Hematopoietic multipotent progenitor cell treated with erythropoietin and hydrocortisone succinate and interleukin-3 and kit ligand, for 6 days (in vitro differentiated cells): ENCODE measurements at regions not wholly inside any gene's neighbourhood (a gene's known extent, or its start where the extent isn't known, plus 50 kb on each side); places are given as distances from the start of the nearest gene placed in this dataset.
"Not testable (repeated sequence)": the region's sequence is repeated elsewhere in the genome, so short reads cannot be mapped to it uniquely, and the experiment has no call there.

Experiments
- DNase-seq: peaks from one replicate; pipeline ENCODE4 v3.0.0-alpha.2; 2015

GRCh38 chr7:106750773-106751172 is 89.8 kb upstream of the CCDC71L start:
- DNase-seq, result no peak

- no peak for DNase-seq
These were observed 91.4 kb upstream of the CCDC71L start for GRCh38 chr7:106752367-106752766.

- not testable (repeated sequence) for DNase-seq
These were observed 94.1 kb upstream of the CCDC71L start for GRCh38 chr7:106755024-106755423.

DNA sequence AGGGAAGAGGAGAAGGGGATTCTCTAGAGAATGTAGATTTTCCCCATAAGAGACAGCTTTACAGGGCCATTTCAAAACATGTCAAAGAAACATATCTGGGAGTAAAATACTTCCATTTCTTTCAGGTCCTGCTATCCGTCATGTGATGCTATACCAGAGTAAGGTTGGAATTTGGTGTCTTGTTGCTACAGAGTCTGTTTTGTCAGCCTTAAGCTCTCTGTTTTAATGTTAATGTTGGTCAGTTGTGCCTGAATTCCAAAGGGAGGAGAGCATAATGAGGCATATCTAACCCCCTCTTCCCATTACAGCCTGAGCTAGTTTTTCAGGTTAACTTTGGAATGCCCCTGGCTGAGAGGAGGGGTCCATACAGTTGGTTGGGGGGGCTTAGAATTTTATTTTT is 94.7 kb upstream of the CCDC71L start:
- DNase-seq, result no peak

DNA sequence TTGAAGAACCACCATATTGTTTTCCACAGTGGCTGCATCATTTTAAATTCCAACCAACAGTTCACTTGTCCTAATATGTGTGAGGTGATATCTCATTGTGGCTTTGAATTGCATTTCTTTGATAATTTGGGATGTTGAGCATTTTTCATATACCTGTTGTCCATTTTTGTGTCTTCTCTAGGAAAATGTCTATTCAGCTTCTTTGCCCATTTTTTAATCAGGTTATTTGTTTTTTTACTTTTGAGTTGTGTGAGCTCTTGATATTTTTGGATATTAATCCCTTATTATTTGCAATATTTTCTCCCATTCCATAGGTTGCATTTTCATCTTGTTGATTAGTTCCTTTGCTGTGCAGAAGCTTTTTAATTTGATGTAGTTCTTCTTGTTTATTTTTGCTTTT is 95.1 kb upstream of the CCDC71L start:
- no peak for DNase-seq

GRCh38 chr7:106756884-106757283 is 95.9 kb upstream of the CCDC71L start:
- no peak for DNase-seq

- peak; percentile 75 for DNase-seq
These were observed 96.9 kb upstream of the CCDC71L start for GRCh38 chr7:106757846-106758245.

- DNase-seq, result not testable (repeated sequence)
These were observed 101.9 kb upstream of the CCDC71L start for GRCh38 chr7:106762845-106763244.

- no peak for DNase-seq
These were observed 101.4 kb upstream of the PIK3CG start for GRCh38 chr7:106763717-106764116.

- DNase-seq, result no peak
These were observed 99.2 kb upstream of the PIK3CG start for GRCh38 chr7:106765727-106766355.

DNA sequence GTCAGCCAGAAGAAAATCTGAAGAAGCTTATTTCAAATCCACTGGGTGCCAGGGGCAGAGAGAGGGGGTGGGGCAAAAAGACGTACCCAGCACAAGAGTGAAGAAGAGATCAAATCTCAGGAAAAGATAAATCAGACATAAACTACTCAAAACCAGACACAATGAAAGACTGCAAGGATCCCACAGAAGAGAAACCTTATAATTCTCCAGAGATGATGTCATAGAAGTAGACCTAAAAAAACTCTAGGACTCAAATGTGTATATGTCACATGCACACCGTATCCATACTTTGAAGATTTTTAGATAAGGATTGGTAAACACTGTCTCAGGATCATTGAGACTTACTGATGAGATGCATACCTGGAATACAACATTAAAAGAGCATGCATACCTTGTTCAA is 98.5 kb upstream of the PIK3CG start:
- DNase-seq, result no peak

- peak; percentile 51 for DNase-seq
These were observed 98.0 kb upstream of the PIK3CG start for GRCh38 chr7:106767078-106767477.

DNA sequence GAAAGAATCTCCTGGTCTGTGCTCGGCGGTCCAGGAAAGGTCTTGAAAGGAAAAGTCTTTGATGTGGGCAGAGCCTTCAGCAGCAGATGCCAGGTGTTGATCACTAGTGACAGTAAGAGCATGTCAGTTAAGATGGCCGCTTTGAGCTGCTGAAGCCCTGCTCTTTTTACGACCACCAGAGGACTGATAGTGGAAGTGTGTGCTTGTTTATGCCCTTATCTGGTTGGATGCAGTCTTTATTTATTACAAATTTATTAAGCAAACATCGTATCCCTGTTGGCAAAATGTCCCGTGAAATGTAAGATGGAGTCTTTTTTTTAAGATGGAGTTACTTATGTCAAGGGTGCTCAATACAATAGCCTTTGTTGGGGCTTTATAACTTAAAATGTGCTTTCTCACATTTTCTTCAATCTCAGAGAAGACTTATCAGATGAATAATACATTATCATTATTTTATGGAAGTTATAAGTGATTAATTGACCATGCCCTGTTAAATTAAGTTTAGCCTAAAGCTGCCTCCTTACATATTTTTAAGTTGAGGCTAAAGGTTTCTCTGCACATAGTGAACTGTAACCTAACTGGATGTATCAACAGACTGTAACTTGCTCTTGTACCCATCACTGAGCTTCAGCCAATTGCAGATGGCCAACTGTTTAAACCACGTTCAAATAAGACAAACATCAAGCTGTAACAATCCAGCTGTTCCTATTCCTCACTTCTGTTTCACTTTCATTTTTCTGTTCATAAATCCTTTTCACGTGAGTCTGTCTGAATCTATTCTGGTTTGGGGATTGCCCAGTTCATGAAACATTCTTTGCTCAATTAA is 97.4 kb upstream of the PIK3CG start:
- DNase-seq, result peak; percentile 25

GRCh38 chr7:106768324-106768751 is 96.7 kb upstream of the PIK3CG start:
- no peak for DNase-seq

DNA sequence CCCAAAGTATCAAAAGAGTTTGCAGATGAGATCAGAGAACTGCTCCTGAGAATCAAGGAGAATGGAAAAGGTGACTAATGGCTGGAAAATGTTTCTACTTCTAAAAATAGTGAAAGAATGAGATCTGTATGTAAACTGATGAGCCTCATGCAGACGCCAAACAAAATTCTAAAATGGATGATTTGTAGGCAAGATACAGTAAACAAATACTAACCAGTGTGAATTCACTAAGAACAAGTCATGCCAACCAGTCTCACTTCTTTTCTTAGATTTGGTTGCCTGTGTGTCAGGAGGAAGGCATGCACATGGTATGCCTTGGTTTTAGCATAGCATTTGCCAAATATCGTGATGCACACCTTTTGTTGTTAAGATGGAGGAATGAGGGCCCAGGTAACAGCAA is 94.9 kb upstream of the PIK3CG start:
- no peak for DNase-seq

DNA sequence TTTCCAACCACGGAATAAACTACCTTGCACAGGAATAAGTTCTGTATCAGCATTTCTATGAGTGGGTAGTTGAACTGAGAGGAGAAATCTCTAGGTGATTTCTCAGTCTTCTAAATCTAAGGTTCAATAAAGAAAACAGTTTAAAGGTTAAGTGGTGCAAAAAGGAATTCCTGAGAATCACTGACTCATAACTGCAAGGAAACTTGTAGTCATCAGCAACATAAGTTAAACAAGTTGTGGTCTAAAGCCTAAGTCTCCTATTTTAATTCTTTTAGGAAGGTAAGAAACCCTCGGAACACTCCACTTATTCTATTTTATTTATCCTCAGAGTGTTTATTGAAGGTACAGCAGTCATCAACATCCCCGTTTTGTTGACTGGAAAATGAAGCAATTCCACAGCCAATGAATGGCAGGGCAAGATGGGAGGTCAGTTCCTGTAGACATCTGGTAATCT is 92.4 kb upstream of the PIK3CG start:
- DNase-seq, result no peak

GRCh38 chr7:106773228-106773627 is 91.9 kb upstream of the PIK3CG start:
- no peak for DNase-seq

DNA sequence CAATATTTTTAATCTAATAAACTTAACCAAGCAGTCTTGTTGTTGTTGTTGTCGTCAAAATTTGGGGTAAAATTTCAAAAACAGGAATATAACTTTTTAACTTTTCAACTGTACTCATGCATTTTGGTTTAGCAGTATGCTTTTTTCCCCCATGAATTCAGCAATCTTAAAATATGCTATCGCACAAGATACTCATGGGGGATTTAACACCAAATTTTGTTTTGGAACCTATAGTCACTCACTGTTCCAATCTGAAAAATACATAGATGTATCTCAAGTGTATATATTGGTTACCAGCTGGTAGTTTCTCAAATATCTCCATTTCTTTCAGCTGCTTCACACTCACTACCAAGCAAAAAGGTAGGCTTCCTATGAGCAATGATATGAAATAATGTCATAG is 91.4 kb upstream of the PIK3CG start:
- DNase-seq, result no peak

GRCh38 chr7:106774213-106774767 is 90.8 kb upstream of the PIK3CG start:
- no peak for DNase-seq

DNA sequence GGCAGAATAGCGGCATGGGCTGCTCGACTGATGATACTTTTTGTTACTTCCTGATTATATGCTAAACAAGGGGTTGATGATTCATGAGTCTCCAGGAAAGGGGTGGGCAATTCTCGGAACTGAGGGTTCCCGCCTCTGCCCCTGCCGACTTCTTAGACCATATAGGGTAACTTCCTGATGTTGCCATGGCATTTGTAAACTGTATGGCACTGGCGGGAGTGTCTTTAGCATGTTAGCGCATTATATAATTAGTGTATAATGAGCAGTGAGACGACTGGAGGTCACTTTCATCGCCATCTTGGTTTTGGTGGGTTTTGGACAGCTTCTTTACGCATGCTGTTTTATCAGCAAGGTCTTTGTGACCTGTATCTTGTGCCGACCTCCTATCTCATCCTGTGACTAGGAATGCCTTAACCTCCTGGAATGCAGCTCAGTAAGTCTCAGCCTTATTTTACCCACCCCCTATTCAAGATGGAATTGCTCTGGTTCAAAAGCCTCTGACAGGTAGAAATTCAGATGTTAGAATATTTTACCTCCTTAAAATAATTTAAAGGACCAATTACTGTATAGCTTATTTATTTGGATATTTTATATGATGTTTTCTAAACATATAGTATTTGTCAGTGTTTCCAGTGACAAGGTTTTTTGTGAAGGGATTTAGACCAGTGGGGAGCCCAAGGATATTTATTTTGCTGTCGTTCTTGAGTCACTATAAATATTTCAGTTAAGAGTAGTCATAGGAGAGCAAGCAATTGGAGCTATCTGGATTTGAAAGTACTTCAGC is 90.1 kb upstream of the PIK3CG start:
- DNase-seq, result peak; percentile 36

DNA sequence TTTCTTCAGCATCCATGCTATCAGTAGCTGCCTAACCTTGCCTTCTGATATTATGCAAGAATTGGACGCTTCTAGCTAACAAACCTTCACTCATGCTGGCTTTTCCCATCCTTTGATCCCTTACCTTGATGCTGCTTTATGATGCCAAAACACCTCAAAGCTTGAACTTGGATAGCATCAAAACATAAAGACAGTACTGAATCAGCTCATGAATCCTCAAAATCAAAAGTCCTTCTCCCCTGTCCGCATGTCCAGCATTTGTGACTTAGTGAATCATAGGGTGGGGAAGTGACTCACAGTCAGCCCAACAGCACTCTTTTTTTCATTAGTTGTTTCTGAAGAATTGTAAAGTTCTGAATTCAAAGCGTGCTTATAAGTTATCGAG is 89.5 kb upstream of the PIK3CG start:
- DNase-seq, result no peak

- no peak for DNase-seq
These were observed 89.0 kb upstream of the PIK3CG start for GRCh38 chr7:106775975-106776607.
